Lung microvascular endothelial cell (primary cell): ENCODE measurements at regions not wholly inside any gene's neighbourhood (a gene's known extent, or its start where the extent isn't known, plus 50 kb on each side); places are given as distances from the start of the nearest gene placed in this dataset.

Experiments used
- DNase-seq, 2 donors: peaks; one replicate each; pipeline versions ENCODE4 v3.0.0 to v3.0.0-alpha.2; 2010; ENCODE audit warnings: low read depth in 2 of 2

DNA sequence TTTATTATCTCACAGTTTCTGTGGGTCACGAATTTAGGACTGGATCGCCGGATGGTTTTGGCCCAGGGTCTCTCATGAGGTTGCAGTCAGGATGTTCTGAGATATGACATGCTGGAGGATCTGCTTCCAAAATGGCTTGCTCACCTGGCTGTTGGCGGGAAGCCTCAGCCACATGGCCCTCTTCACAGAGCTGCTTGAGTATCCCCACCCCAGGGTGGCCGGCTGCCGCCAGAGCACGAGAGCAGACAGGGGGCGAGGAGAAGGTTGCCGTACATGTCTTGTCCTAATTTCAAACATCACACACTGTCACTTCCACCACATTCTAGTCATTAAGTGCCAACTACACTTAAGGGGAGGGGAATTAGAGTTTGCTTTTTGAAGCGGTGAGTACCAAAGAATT, 365.8 kb downstream of the FGFR2 start:
- no peak for DNase-seq

DNA sequence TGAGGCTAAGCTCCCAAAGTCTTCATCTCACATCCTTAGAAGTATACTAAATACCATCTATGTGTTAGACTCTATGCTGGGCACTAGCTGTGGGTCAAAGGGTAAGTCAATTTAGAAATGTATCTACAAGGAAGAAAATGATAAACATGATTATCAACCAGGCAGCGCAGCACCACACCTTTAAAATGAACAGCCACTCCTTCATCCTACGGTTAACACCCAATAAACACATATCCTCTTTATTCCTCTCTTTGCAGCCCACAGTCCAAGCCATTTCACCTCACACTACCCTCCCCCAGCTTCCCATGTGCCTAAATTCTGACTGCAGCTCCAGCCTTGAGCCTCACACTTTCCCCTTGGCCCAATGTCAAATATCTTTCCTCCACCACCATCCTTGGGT, 362.6 kb downstream of the FGFR2 start:
- DNase-seq, result no peak

DNA sequence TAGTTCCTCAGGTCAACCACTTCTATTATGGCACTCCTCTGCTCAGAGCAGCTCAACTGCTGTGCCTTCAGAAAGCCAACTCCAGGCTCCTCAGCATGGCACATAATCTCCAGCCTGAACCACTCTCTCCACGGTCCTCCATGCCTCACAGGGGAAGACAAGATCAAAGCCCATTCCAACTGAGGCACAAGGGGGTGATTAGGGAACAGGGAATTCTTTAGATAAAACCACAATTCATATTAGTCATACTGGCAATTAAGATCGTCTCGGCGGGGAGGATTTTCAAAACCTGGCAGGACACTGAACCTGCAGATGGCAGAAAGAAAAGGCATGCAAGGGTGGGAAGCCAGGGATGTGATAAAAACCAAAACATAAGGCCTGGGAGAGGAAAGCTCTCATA, 361.6 kb downstream of the FGFR2 start:
- no peak for DNase-seq

DNA sequence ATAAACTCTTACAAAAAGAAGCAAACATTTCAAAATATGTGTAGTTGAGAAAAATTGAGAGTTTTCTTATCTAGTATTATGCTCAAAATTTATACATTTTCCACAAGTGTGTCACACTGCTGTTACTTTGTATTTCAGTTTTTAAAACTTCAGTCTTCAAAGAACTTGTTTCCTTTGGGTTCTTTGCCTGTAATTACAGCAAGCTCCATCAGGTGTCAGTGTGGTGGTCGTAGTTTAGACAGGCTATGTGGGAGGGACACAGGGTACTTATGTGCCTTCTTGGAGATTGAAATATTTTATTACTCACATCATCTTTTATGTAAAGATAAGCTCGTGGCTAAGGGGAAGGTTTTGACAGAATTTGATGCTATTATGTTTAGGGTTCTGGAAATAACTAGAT, 360.5 kb downstream of the FGFR2 start:
- DNase-seq, result no peak

DNA sequence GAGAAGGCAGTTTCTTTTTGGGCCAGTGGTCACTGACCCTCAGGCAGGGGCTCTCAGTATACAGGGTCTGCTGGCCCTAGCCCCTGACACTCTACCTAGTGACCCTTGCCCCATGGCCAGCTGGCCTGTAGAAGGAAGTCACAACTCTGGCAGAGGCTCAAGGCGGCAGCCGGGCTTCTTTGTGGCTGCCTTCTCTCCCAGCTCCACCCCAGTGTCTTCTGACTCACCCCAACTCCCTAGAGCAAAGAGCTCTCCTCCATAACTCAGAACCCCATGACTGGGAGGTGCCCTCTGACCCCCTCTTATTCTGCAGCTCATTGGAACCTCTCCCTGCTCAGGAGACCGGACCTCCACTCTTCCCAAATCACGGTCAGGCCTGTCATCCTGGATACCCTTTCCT, 358.2 kb downstream of the FGFR2 start:
- no peak for DNase-seq

DNA sequence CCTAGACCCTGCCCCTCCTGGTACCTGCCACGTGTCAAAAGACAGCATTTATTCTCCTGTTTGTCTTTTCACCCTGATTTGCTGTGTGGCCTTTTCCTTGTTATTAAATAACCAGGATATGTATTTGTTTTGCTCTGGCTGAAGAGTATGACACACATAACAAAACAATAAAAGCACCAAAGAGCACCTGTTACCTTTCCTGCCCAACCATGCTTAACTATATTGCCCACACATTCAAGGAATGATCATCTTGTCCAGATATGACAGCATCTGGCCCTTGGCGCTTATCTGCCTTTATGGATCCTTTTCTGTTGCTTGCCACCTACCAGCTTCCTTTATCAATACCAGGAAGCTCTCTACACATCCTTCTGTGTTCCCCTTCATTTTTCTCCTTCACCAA, 357.7 kb downstream of the FGFR2 start:
- DNase-seq, result no peak

DNA sequence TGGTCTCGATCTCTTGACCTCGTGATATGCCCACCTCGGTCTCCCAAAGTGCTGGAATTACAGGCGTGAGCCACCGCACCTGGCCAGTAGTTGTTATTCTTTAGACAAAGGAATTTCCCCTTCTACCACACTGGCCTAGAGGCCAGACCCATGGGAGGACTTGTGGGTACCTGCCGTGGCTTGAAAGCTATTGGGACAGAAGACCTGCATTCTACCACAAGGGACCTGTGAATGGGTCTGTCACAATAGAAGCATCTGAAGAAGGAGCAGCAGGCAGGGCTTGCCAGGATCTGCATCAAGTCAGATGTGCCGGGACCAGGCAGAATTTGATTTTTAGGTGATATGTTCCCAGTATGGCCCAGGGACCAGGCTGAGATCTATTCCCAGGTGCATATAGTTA, 356.9 kb downstream of the FGFR2 start:
- no peak for DNase-seq

DNA sequence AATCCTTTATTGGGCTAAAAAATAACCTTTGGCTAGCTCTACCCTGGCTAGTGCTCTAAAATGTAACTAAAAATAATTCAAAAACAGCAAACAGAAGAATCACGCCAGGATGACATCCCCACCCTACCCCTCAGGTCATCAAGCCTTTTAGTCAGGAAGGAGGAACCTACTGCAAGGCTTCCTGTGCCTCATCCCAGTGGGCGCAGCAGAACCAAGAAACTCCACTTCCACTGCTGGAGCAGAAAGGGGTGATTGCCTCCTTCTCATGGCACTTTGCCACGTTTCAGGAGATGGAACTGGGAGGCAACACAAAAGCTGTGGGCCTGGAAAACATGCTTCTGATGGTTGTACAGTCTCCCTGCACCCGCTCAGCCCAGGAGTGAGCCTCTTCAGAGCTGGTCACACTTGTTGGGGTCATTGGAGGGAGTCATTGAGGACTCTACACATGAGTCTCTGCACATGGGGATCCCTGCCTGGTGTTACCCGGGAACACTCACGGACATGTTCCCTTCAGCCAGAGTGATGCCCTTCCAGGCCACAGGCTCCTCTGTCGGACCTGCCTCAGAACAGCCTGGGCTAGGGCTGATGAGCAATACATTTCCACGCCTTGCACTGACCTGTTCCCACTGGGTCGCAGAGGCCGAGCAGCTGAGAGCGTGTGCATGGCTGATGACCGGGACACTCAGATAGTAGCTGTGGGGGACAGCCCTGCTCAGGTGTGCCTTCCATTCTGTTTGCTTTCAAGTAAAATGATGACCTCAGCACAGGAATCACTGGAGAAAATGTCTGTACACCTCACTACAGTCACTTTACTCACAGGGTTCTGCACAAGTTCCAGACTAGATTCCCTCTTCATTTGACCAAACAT, 355.3 kb downstream of the FGFR2 start:
- no peak for DNase-seq

DNA sequence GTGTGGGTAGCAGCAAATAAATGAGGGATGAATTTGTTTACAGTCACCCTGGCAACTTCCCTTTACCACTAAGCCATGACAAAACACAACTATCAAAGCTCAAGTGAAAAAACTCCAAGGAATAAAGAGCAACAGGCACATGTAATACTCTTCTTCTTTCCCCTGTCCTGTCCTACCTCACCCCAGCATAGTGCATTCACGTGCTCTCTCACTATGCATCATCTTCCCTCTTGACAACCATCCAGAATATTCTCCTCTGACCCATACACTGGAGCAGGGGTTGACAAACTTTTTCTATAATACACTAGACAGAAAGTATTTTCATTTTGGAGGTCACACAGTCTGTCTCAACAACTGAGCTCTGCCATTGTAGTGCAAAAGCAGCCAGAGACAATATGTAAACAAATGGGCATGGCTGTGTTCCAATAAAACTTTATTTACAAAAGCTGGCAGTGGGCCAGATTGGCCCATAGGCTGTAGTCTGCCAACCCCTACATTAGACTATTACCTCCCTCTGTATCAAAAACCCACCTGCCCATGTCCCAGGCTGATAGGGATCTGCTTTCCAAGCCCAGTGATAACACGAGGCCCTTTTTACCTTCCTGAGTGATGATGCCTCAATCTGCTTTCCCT, 354.5 kb downstream of the FGFR2 start:
- no peak for DNase-seq

DNA sequence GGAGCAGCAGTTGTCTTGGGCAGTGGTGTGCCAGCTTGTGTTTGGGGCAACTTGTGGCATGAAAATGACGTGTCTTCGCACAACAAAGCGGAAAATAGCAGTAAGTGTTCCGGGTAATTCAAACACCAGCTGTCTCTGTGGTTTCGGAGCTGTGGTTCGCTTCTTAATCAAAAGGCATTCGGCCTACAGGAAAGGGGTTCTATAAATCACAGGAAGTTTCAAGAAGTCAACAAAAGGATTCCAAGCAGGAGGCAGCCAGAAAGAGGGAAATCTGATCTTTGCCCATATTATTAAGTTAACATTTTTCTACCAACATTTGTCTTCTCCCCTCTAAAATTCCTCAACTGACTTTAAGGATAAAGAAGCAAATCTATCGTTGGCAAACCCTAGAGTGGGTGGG, 353.4 kb downstream of the FGFR2 start:
- no peak for DNase-seq

DNA sequence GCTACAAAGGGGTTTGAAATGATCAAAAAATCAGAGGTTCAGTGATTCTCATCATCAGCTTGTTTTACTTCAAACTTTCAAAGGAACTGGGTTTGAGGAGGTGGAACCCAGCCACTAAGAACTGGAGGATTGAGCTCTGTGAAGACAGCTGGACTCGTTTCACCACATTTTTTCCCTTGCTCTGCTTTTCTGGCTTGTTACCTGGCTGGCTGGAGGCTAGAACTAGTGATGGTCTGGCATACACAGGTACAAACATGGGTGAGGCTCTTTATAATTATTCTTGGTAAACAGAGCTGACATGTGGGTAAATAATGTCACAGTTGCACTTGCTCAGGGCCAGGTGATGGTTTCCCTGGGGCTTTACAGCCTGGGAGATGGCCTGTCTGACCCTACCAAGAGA, 352.5 kb downstream of the FGFR2 start:
- DNase-seq, result no peak

DNA sequence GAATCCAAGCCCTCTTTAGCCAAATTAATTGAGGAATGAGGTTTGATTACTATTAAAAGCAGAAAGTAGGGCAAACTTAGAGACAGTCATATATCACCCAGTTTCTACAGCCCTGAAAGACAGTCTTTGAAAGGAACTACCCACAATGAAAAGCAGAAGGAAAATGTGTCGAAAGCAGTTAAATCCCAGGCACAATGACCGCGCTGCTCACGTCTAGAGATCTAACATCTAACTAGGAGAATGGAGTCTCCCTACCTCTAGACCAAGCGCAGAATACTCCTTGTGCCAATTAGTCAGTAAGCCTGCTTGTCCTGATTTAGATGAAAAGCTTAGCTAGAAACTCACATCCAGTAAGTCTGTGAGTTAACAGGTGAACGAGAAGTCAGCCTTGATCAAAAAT, 350.0 kb downstream of the FGFR2 start:
- no peak for DNase-seq

DNA sequence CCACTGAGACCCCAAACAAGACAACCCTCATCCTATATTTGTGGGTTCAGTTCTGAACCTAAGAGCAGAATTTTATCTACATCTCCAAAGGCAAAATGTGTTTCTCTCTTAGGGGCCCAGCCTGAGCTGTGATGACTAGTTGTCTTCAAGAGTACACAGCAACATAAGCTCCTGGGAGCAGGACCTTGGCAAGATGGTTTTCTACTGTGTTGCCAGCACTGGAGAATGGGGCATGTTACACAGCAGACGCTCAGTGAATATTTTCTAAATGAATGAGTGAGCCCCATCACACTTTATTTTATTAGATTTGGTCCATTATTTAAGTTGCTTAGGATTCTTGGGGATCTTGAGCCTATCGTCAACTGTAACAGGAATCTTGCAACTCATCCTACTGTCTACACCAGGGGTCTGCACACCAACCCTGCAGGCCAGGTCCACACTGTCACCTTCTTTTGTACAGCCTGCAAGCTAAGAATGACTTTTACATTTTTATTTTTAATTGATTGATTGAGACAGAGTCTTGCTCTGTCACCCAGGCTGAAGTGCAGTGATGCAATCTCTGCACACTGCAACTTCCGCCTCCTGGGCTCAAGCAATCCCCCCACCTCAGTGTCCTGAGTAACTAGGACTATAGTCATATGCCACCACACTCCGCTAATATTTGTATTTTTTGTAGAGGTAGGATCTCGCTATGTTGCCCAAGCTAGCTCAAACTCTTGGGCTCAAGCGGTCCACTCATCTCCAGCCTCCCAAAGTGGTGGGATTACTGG, 347.1 kb downstream of the FGFR2 start:
- DNase-seq, result no peak

DNA sequence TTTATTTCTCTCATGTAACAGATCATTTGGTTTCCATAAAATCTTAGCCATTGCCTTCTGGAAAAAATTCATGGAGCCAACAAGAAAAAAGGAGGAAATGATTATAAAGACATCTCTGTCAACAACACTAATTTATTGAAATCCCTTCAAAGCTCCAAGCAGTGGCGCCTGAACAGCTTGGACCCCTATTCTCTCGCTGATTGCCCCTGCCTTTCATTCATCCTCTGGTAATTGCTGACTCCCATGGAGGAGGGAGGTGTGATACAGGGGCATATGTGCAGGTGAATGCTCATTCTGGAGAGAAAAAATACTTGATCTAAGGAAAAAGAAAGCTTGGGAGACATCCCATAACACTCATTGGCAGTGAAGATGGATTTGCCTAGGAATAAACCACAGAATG, 345.5 kb downstream of the FGFR2 start:
- DNase-seq, result no peak

DNA sequence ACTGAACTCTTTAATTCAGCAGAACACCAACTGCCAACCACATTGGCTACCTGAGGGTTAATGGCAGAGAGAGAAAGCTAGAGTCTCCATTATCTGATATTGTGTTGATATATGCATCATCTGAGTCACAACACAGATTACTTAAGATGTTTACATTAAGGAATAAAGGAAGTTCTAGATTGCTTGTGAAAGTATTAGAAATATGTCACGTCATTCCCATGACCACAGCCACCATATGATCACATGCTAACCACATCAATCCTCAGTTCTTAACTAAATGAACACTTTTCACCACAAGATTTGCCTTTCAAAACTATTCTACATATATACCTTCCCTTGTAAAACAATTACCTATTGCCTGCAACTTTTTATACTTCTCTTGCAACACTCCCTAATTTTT, 337.9 kb downstream of the FGFR2 start:
- no peak for DNase-seq

DNA sequence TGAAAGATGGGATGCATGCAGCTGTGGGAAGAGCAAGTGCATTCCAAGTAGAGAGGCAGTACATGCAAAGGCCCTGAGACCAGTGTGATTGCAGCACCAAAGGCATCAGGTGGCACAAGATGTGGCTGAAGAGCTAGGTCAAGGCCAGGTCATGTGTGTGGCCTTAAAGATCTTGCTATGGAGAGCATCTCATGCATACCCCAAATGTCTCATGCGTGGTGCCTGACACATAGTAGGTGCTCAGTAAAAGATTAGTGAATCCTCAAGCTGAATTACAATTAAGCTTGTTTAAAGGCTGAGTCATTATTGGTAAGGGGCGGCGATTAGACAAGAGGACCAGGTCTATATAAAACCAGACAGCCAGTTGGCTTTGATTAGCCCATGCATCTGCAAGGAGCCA, 336.6 kb downstream of the FGFR2 start:
- DNase-seq, result no peak

DNA sequence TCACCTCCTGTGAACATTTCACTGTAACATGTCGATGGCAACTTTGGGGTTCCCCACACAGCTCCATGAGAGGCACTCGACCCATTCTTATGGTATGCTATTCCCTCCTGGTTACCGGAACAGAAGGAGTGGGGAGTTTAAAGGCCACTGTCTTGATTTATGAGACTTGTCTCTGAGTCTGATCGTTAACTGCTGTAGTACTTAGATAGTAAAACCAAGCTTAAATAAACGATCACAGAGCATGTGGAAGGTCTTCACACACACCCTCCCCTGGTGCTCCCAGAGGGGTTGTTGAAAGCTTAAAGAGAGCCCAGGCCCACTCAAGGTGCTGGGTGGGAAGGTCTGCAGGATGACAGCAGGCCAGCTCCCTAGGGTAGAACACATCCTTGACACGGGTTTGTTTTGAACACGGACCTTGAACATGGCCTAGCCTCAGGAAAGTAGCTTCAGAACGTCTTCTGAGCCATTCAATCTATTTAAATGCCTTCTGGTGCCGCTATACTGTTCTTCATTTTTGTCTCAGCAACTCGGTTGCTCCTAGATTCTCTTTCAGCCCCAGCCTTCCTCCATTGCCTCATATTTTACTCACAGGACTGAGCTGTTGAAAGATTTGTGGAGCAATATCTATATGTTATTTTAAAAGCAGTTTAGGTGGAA, 335.3 kb downstream of the FGFR2 start:
- no peak for DNase-seq

DNA sequence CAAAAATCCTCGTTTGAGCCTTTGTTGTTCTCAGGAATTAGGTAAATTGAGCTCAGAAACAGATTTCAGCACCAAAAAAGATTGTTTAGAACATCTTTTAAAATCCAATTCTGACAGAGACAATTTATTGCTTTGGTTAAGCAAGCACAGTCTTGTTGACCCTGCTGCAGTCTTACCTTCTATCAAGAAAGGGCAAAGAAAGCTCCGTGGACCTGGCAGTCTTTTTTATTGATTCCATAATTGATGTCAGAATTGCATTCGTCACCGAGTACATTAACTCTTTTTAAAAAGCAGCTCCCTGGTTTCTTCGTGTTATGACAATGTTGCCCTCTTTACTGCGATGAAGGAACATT, 334.8 kb downstream of the FGFR2 start:
- no peak for DNase-seq

DNA sequence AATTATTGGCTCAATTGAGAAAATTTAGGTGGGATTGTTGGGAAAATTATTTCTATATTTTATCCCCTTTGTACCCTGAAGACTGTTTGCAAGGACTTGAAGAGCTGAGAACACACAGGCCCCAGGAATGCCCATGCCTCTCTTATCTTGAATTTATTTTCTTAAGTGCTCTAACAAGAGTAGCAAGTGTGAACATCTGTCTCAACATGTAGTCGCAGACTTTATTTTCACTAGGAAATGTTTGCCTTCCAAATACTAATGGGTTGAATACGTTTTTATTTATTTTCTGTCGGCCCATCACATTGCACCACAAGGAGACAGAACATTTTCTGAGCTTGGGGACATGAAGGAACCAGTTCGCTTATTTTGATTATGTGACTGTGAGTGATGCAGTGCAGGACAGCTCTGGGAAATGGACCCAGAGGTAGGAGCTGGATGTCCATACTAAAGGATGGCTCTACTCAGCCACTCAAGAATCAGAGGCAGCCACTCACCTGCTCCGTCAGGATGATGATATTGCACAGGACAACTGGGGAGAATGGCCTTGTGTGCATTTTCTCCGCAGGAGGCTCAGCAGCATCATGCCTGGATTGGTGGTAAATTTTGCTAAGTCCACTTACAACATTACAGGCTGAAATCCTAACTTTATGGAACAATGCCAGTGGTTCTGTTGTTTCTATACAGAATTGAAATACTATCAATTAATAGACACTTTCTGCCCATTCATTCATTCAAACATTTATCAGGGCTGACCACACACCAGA, 332.7 kb downstream of the FGFR2 start:
- DNase-seq, result no peak

DNA sequence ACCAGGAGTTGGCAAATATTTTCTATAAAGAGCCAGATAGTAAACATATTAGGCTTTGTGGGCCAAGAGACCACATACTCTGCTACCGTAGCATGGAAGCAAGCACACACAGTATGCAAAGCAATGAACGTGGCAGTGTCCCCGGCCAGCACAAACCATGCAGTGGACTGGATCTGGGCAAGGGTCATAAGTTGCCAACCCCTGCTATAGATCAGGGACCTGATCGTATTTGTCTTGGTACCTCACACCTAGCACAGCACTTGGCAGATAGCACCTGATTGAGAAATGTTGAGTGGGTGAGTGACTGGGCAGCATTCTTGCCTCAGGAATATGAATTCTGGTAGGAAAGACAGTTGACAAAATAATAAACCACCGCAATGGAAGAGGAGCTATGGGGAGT, 331.9 kb downstream of the FGFR2 start:
- no peak for DNase-seq

DNA sequence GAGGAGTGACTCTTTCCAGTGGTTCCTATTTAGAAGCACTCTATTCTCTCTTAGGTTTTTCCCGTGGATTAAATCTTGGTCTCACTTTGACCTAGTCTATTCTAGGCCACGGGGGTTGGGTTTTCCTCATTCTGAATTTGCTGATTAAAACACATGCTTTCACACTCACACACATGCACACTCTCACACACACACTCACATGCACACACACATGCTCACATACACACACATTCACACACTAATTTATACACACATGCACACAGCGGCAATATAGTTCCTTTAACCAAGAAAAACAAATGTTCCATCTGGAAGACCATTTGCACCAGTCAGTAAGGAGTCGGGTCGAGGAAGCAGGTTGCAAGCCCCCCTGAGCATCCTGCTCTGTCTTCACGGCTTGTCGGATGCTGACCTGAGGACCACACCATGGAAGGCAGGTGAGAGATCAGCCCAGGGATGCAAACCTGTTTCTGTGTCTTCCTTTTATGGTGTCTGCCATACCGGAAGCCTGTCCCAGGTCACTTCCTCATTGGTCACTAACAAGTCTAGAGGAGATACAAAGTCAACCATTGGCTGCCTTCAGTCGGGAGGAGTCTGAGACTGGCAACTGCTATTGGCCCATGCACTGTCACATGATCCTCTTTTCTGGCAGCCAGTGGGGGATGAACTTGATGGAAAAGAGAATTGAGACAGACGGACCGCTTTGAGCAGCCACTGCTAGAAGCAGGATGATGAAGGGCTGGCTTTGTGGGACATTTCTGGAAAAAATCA, 330.8 kb downstream of the FGFR2 start:
- no peak for DNase-seq
